ENCODE measurements at regions not wholly inside any gene's neighbourhood (a gene's known extent, or its start where the extent isn't known, plus 50 kb on each side); places are given as distances from the start of the nearest gene placed in this dataset.

DNA sequence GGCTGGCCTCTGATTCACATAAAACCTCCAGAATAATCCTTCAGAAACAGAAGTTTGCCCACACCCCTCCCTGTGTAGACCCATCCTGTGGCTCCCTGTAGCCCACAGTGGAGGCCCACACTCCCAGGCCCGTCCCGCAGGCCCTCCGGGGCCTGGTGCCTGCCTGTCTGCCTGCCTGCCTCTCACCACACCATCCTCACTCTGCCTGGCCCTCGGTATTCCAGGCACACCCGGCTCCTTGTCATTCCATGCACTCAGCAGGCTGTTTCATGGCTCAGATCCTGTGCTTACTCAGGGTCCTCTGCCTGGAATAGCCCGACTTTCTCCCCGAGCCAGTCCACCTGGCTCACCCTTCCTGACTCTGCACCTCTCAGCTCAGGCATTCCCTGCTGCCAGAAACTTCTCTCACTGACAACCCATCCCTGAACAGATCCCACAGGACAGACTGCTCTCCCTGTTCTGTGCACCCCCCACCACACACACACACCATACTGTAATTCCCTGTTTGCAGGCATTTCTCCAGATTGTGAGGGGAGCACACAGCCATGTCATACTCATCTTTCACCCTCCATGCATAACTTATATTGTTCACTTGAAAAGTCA, 498.0 kb upstream of the ZMIZ1 start:
- TF ChIP-seq CTCF (IDR thresholded peaks at IDR 0.05) (no peak), POLR2A (IDR thresholded peaks at IDR 0.05) (no peak)
